Progenitor cell of endocrine pancreas (in vitro differentiated cells): ENCODE measurements at regions not wholly inside any gene's neighbourhood (a gene's known extent, or its start where the extent isn't known, plus 50 kb on each side); places are given as distances from the start of the nearest gene placed in this dataset.

Experiments used
- DNase-seq: peaks from one replicate; pipeline ENCODE4 v3.0.0; 2021; ENCODE audit warnings: low spot score; ENCODE audit not compliant: unreplicated experiment
- H3K27ac Mint-ChIP-seq: 2 replicates; pipeline ENCODE4 v1.8.0; 2021; ENCODE audit warnings: mild to moderate bottlenecking, moderate library complexity, mixed read lengths
- H3K27me3 Mint-ChIP-seq: 2 replicates; pipeline ENCODE4 v1.8.0; 2021; ENCODE audit warnings: mixed read lengths
- H3K36me3 Mint-ChIP-seq: 2 replicates; pipeline ENCODE4 v1.8.0; 2022; ENCODE audit warnings: mixed read lengths; ENCODE audit not compliant: insufficient read depth
- H3K4me1 Mint-ChIP-seq: 2 replicates; pipeline ENCODE4 v1.8.0; 2021; ENCODE audit warnings: low read depth, mixed read lengths
- H3K4me3 Mint-ChIP-seq: 2 replicates; pipeline ENCODE4 v1.8.0; 2021; ENCODE audit warnings: low read depth, mild to moderate bottlenecking, moderate library complexity, mixed read lengths
- H3K9me3 Mint-ChIP-seq: 2 replicates; pipeline ENCODE4 v1.8.0; 2021; ENCODE audit warnings: low read depth, mixed read lengths
- CTCF ChIP-seq: fragments of 200-600 bp; sonication (generic); IDR thresholded peaks from one replicate; pipeline ENCODE4 v1.5.0; 2021; ENCODE audit warnings: antibody characterized with exemption, mild to moderate bottlenecking; ENCODE audit not compliant: unreplicated experiment

- peaks cover 16% of the 10 kb centered on the region for H3K36me3 Mint-ChIP-seq
- TF ChIP-seq CTCF = no peak
- H3K27ac Mint-ChIP-seq = no peak overlapping the region
- no peak overlapping the region for H3K4me3 Mint-ChIP-seq
- H3K4me1 Mint-ChIP-seq = peaks cover 4% of the 10 kb centered on the region
- H3K27me3 Mint-ChIP-seq = no peaks in the 10 kb centered on the region
- no peak for DNase-seq
- no peaks in the 10 kb centered on the region for H3K9me3 Mint-ChIP-seq
These were observed 125.8 kb downstream of the NCOR2 start for GRCh38 chr12:124441443-124442194.

- Mint-ChIP-seq H3K36me3 (peaks cover 16% of the 10 kb centered on the region), H3K9me3 (no peaks in the 10 kb centered on the region), H3K4me3 (no peak overlapping the region), H3K4me1 (peaks cover 4% of the 10 kb centered on the region), H3K27ac (no peak overlapping the region), H3K27me3 (no peaks in the 10 kb centered on the region)
- no peak for TF ChIP-seq CTCF
- no peak for DNase-seq
These were observed 126.5 kb downstream of the NCOR2 start for GRCh38 chr12:124440841-124441381.

GRCh38 chr12:124440031-124440626, 127.3 kb downstream of the NCOR2 start:
- Mint-ChIP-seq H3K27ac (no peak overlapping the region), H3K27me3 (no peaks in the 10 kb centered on the region), H3K4me1 (peaks cover 4% of the 10 kb centered on the region), H3K36me3 (peaks cover 17% of the 10 kb centered on the region), H3K4me3 (no peak overlapping the region), H3K9me3 (no peaks in the 10 kb centered on the region)
- no peak for TF ChIP-seq CTCF
- DNase-seq = no peak

GRCh38 chr12:124438437-124439056, 128.9 kb downstream of the NCOR2 start:
- H3K4me1 Mint-ChIP-seq = peaks cover 4% of the 10 kb centered on the region
- no peaks in the 10 kb centered on the region for H3K27me3 Mint-ChIP-seq
- no peaks in the 10 kb centered on the region for H3K9me3 Mint-ChIP-seq
- H3K36me3 Mint-ChIP-seq = peaks cover 12% of the 10 kb centered on the region
- H3K27ac Mint-ChIP-seq = no peak overlapping the region
- TF ChIP-seq CTCF = no peak
- peak; percentile 28 for DNase-seq
- no peak overlapping the region for H3K4me3 Mint-ChIP-seq

GRCh38 chr12:124437617-124438436, 129.6 kb downstream of the NCOR2 start:
- Mint-ChIP-seq H3K4me3 (no peak overlapping the region), H3K27me3 (no peaks in the 10 kb centered on the region), H3K27ac (no peak overlapping the region), H3K4me1 (peaks cover 4% of the 10 kb centered on the region), H3K9me3 (no peaks in the 10 kb centered on the region), H3K36me3 (peaks cover 11% of the 10 kb centered on the region)
- no peak for DNase-seq
- TF ChIP-seq CTCF = no peak
